HUES6 (cell line): ENCODE measurements at regions not wholly inside any gene's neighbourhood (a gene's known extent, or its start where the extent isn't known, plus 50 kb on each side); places are given as distances from the start of the nearest gene placed in this dataset.

Source experiments
- H3K27ac ChIP-seq: 2 replicates; pipeline ENCODE4 v1.7.0; 2013; ENCODE audit warnings: low read depth, mild to moderate bottlenecking, low read length, inconsistent platforms
- H3K27me3 ChIP-seq: 2 replicates; pipeline ENCODE4 v1.6.1; 2013; ENCODE audit warnings: low read length; ENCODE audit not compliant: control insufficient read depth, insufficient read depth
- H3K36me3 ChIP-seq: 2 replicates; pipeline ENCODE4 v1.6.1; 2013; ENCODE audit warnings: low read length; ENCODE audit not compliant: control insufficient read depth, insufficient read depth
- H3K4me1 ChIP-seq: 2 replicates; pipeline ENCODE4 v1.6.1; 2013; ENCODE audit warnings: low read length; ENCODE audit not compliant: control insufficient read depth, insufficient read depth
- H3K4me3 ChIP-seq: 2 replicates; pipeline ENCODE4 v1.5.1; 2013; ENCODE audit warnings: low read depth, low read length
- H3K9ac ChIP-seq: one replicate; pipeline ENCODE4 v1.6.1; 2013; ENCODE audit warnings: mild to moderate bottlenecking, low read length
- H3K9me3 ChIP-seq: 2 replicates; pipeline ENCODE4 v1.6.1; 2013; ENCODE audit warnings: low read depth, low read length; ENCODE audit not compliant: control insufficient read depth, insufficient read depth

DNA sequence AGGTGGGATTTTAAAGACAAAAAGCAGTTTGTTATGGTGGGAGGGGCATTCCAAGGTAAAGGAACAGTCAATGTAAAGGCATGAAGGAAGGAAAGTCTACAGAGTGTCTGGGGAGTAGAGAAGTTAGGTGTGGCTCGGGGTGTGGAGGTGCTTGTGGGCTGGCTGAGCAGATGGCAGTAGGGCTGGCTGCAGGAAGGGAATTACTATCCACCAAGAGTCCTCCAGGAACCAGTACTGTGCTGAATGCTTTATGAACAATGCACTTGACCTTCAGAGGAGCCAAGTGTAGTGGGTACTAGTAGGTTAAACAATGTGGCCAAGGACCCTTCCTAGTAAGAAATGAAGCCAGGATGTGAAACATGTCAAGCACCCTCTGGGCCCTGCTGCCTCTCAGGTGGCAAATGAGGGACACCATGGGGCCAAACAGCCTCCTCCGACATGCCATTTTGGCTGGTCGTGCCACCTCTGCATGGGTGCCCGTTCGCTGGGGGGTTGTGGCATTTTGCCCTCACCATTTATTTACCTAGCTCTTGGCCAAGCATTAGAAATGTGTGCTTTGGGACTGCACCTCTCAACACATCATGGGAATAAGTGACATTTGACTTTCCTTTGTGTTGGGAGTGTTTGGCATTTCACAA lies 123.6 kb upstream of the TENM4 start:
- Histone ChIP-seq H3K36me3 (no peaks in the 10 kb centered on the region), H3K27me3 (no peaks in the 10 kb centered on the region), H3K9me3 (no peaks in the 10 kb centered on the region), H3K9ac (no peak overlapping the region), H3K27ac (no peak overlapping the region), H3K4me1 (no peaks in the 10 kb centered on the region), H3K4me3 (no peak overlapping the region)

DNA sequence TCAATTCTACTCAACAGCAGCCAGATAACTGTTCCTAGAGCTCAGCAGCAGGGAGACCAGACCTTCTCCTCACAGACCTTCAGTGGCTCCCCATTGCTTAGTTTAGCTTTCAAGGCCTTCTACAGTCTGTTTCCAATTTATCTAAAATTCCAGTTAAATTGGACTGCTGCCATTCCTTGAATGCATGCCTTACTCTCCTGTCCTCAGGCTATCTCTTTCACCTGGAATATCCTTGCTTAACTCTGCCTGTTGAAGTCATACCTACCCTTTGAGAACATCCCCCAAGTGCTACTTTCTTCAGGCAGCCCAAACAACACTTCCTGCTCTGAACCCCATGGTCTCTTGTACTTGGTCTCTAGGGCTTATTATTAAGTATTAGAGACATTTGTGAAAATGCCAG lies 120.7 kb upstream of the TENM4 start:
- Histone ChIP-seq H3K9ac (no peak overlapping the region), H3K27ac (no peak overlapping the region), H3K27me3 (no peaks in the 10 kb centered on the region), H3K9me3 (no peaks in the 10 kb centered on the region), H3K4me1 (no peaks in the 10 kb centered on the region), H3K4me3 (no peak overlapping the region), H3K36me3 (no peaks in the 10 kb centered on the region)

GRCh38 chr11:79550809-79551208 lies 110.0 kb upstream of the TENM4 start:
- H3K9ac ChIP-seq = no peak overlapping the region
- no peak overlapping the region for H3K27ac ChIP-seq
- peaks cover 7% of the 10 kb centered on the region for H3K4me1 ChIP-seq
- 0 out of 2 replicates have a peak, but pooled peaks cover 2% of the 10 kb centered on the region for H3K9me3 ChIP-seq
- H3K36me3 ChIP-seq = no peaks in the 10 kb centered on the region
- no peak overlapping the region for H3K4me3 ChIP-seq
- no peaks in the 10 kb centered on the region for H3K27me3 ChIP-seq

DNA sequence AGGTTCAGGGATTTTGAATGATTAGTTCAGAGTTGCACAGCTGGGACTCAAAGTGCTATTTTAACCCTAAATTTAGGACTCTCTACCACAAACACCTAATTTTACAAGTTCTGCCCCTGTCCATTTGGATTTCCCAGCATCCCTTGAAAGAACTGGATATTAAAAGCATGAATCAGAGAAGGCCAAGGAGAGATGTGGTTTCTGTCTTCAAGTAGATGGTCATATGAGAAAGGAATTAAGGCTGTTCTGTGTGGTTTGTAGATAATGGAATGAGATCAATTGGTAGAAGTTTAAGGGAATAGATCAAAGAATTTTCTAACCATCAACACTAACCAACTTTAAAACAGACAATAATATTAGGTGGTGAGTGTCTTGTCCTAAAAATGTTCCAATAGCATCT lies 106.4 kb upstream of the TENM4 start:
- H3K4me3 ChIP-seq = no peak overlapping the region
- H3K9ac ChIP-seq = no peak overlapping the region
- peaks cover 19% of the 10 kb centered on the region for H3K4me1 ChIP-seq
- H3K27ac ChIP-seq = no peak overlapping the region
- no peaks in the 10 kb centered on the region for H3K27me3 ChIP-seq
- no peaks in the 10 kb centered on the region for H3K36me3 ChIP-seq
- no peaks in the 10 kb centered on the region for H3K9me3 ChIP-seq

- H3K27ac ChIP-seq = no peak overlapping the region
- no peak overlapping the region for H3K9ac ChIP-seq
- peaks cover 19% of the 10 kb centered on the region for H3K4me1 ChIP-seq
- H3K9me3 ChIP-seq = no peaks in the 10 kb centered on the region
- H3K36me3 ChIP-seq = no peaks in the 10 kb centered on the region
- no peaks in the 10 kb centered on the region for H3K27me3 ChIP-seq
- no peak overlapping the region for H3K4me3 ChIP-seq
Measured at GRCh38 chr11:79546351-79546750, 105.5 kb upstream of the TENM4 start.

- H3K36me3 ChIP-seq = no peaks in the 10 kb centered on the region
- H3K4me3 ChIP-seq = no peak overlapping the region
- no peak overlapping the region for H3K27ac ChIP-seq
- no peaks in the 10 kb centered on the region for H3K9me3 ChIP-seq
- peaks cover 19% of the 10 kb centered on the region for H3K4me1 ChIP-seq
- H3K9ac ChIP-seq = no peak overlapping the region
- no peaks in the 10 kb centered on the region for H3K27me3 ChIP-seq
Measured at GRCh38 chr11:79544361-79544760, 103.5 kb upstream of the TENM4 start.

GRCh38 chr11:79543101-79543500 lies 102.3 kb upstream of the TENM4 start:
- no peak overlapping the region for H3K4me3 ChIP-seq
- H3K36me3 ChIP-seq = no peaks in the 10 kb centered on the region
- no peak overlapping the region for H3K9ac ChIP-seq
- no peaks in the 10 kb centered on the region for H3K9me3 ChIP-seq
- no peaks in the 10 kb centered on the region for H3K27me3 ChIP-seq
- no peak overlapping the region for H3K27ac ChIP-seq
- peaks cover 19% of the 10 kb centered on the region for H3K4me1 ChIP-seq

DNA sequence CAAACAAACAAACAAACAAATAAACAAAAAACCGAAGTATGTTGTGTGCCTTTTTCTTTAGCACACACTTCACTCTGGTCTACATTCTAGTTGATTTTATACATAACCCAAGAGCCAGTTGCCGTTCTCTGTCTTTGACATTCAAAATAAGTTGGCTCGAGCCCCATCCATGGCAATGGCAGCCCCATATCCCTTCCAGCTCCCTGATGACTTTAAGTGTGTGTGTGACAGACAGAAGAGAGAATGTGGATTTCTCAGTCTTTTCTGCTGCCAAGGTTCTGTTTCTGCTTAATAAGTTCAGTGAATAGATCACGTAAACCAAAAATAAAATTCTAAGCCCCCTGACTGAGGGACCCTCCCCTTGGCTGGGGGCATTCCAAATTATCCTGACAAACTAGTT lies 100.6 kb upstream of the TENM4 start:
- Histone ChIP-seq H3K9ac (no peak overlapping the region), H3K4me1 (peaks cover 17% of the 10 kb centered on the region), H3K4me3 (no peak overlapping the region), H3K27me3 (no peaks in the 10 kb centered on the region), H3K36me3 (no peaks in the 10 kb centered on the region), H3K9me3 (no peaks in the 10 kb centered on the region), H3K27ac (no peak overlapping the region)

DNA sequence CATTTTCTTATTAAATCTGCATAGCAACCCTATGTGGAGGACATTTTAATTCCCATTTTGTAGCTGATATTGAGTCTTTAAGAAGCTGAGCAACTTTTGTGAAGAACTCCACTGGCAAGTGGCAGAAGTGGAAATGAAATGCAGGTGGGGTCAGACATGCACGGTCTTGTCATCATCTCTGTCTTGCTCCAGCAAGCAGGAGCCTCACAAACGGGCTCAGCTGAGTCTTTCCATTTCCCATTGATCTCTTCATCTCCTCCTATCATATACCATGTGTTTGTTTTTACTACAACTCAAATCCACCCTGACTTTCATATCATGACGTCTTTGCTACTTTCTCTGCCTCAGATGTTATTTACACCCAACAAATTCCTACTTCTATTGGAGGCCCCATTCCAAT lies 97.9 kb upstream of the TENM4 start:
- Histone ChIP-seq H3K9me3 (no peaks in the 10 kb centered on the region), H3K27me3 (no peaks in the 10 kb centered on the region), H3K9ac (no peak overlapping the region), H3K36me3 (no peaks in the 10 kb centered on the region), H3K4me3 (no peak overlapping the region), H3K4me1 (peaks cover 12% of the 10 kb centered on the region), H3K27ac (no peak overlapping the region)

GRCh38 chr11:79536155-79536917 lies 95.5 kb upstream of the TENM4 start:
- Histone ChIP-seq H3K36me3 (no peaks in the 10 kb centered on the region), H3K4me3 (no peak overlapping the region), H3K27ac (no peak overlapping the region), H3K27me3 (no peaks in the 10 kb centered on the region), H3K4me1 (no peaks in the 10 kb centered on the region), H3K9ac (no peak overlapping the region), H3K9me3 (no peaks in the 10 kb centered on the region)

GRCh38 chr11:79535606-79536005 lies 94.8 kb upstream of the TENM4 start:
- no peaks in the 10 kb centered on the region for H3K4me1 ChIP-seq
- H3K36me3 ChIP-seq = no peaks in the 10 kb centered on the region
- H3K4me3 ChIP-seq = no peak overlapping the region
- H3K27ac ChIP-seq = no peak overlapping the region
- no peaks in the 10 kb centered on the region for H3K9me3 ChIP-seq
- no peaks in the 10 kb centered on the region for H3K27me3 ChIP-seq
- H3K9ac ChIP-seq = no peak overlapping the region
